Liver (tissue), 7 donors: ENCODE measurements at regions not wholly inside any gene's neighbourhood (a gene's known extent, or its start where the extent isn't known, plus 50 kb on each side); places are given as distances from the start of the nearest gene placed in this dataset.

ENCODE experiments used
- DNase-seq: peaks from one replicate; pipeline ENCODE4 v3.0.0-alpha.2; 2017; ENCODE audit warnings: low spot score
- H3K27ac ChIP-seq, 2 donors: one replicate each; pipeline ENCODE4 v1.7.0; 2013; ENCODE audit warnings: inconsistent platforms in 2 of 2, low read length in 2 of 2, control low read depth in 1 of 2, low read depth in 1 of 2, mild to moderate bottlenecking in 1 of 2
- H3K27me3 ChIP-seq, 4 donors: one replicate each; pipeline versions ENCODE4 v1.6.1 to v1.7.0; 2013; ENCODE audit warnings: low read length in 3 of 4, inconsistent platforms in 1 of 4, mild to moderate bottlenecking in 1 of 4, moderate library complexity in 1 of 4; ENCODE audit not compliant: control insufficient read depth in 4 of 4, insufficient read depth in 4 of 4
- H3K36me3 ChIP-seq, 4 donors: one replicate each; pipeline versions ENCODE4 v1.6.1 to v1.7.0; 2013; ENCODE audit warnings: low read length in 3 of 4, mild to moderate bottlenecking in 3 of 4, low read depth in 1 of 4, moderate library complexity in 1 of 4; ENCODE audit not compliant: control insufficient read depth in 4 of 4, insufficient read depth in 3 of 4
- H3K4me1 ChIP-seq, 4 donors: one replicate each; pipeline versions ENCODE4 v1.6.1 to v1.7.0; 2013; ENCODE audit warnings: low read length in 3 of 4, mild to moderate bottlenecking in 3 of 4, moderate library complexity in 1 of 4; ENCODE audit not compliant: control insufficient read depth in 4 of 4, insufficient read depth in 4 of 4
- H3K4me3 ChIP-seq, 3 donors: one replicate each; pipeline versions ENCODE4 v1.6.1 to v1.7.0; 2013; ENCODE audit warnings: low read length in 3 of 3, control low read depth in 1 of 3, low read depth in 1 of 3, mild to moderate bottlenecking in 1 of 3
- H3K9ac ChIP-seq, 2 donors: one replicate each; pipeline ENCODE4 v1.7.0; 2013; ENCODE audit warnings: low read length in 2 of 2, mild to moderate bottlenecking in 2 of 2, moderate library complexity in 2 of 2, control low read depth in 1 of 2, low read depth in 1 of 2
- H3K9me3 ChIP-seq, 4 donors: one replicate each; pipeline versions ENCODE4 v1.6.1 to v1.7.0; 2013; ENCODE audit warnings: low read length in 3 of 4; ENCODE audit not compliant: control insufficient read depth in 4 of 4
- EGR1 ChIP-seq, 2 donors: IDR thresholded peaks; 2 replicates each; pipeline ENCODE4 v1.6.1; 2016 to 2018; ENCODE audit warnings: antibody characterized with exemption in 2 of 2, low read depth in 2 of 2
- FOXA1 ChIP-seq: IDR thresholded peaks from 2 replicates; pipeline ENCODE4 v1.6.1; 2016; ENCODE audit warnings: antibody characterized with exemption
- FOXA2 ChIP-seq: IDR thresholded peaks from 2 replicates; pipeline ENCODE4 v1.6.1; 2016; ENCODE audit warnings: antibody characterized with exemption
- GABPA ChIP-seq, 2 donors: IDR thresholded peaks in 1 of 2; conservative IDR thresholded peaks in 1 of 2; 2 replicates each; pipeline ENCODE4 v1.6.1; 2016; ENCODE audit warnings: antibody characterized with exemption in 2 of 2, mild to moderate bottlenecking in 1 of 2, moderate library complexity in 1 of 2
- HNF4A ChIP-seq, 2 donors: conservative IDR thresholded peaks; 2 replicates each; pipeline ENCODE4 v1.6.1; 2016; ENCODE audit warnings: antibody characterized with exemption in 2 of 2, mild to moderate bottlenecking in 2 of 2
- HNF4G ChIP-seq: IDR thresholded peaks from 2 replicates; pipeline ENCODE4 v1.6.1; 2016; ENCODE audit warnings: antibody characterized with exemption
- JUND ChIP-seq, 2 donors: IDR thresholded peaks; 2 replicates each; pipeline ENCODE4 v1.6.1; 2016; ENCODE audit warnings: antibody characterized with exemption in 2 of 2
- NR2F2 ChIP-seq: IDR thresholded peaks from 2 replicates; pipeline ENCODE4 v1.6.1; 2016; ENCODE audit warnings: antibody characterized with exemption
- RAD21 ChIP-seq, 2 donors: IDR thresholded peaks; 2 replicates each; pipeline ENCODE4 v1.6.1; 2016; ENCODE audit warnings: antibody characterized with exemption in 2 of 2, mild to moderate bottlenecking in 2 of 2
- RXRA ChIP-seq, 2 donors: IDR thresholded peaks; 2 replicates each; pipeline ENCODE4 v1.6.1; 2017 to 2018; ENCODE audit warnings: antibody characterized with exemption in 2 of 2, mild to moderate bottlenecking in 1 of 2
- SP1 ChIP-seq: IDR thresholded peaks from 2 replicates; pipeline ENCODE4 v1.6.1; 2018; ENCODE audit warnings: antibody characterized with exemption, mild to moderate bottlenecking
- TAF1 ChIP-seq: conservative IDR thresholded peaks from 2 replicates; pipeline ENCODE4 v1.6.1; 2016; ENCODE audit warnings: antibody characterized with exemption, mild to moderate bottlenecking
- YY1 ChIP-seq: IDR thresholded peaks from 2 replicates; pipeline ENCODE4 v1.6.1; 2016; ENCODE audit warnings: antibody characterized with exemption, mild to moderate bottlenecking
- WGBS: extraction: QIAGEN DNeasy Blood & Tissue Kit; methylation state at CpG from one replicate; pipeline ENCODE4 v1.1.7; 2013; 5-methylcytosine and 5-hydroxymethylcytosine counted together
- TF ChIP-seq, protein P1 (sequence below): IDR thresholded peaks from 2 replicates; pipeline ENCODE4 v1.6.1; 2016; ENCODE audit warnings: antibody characterized with exemption, mild to moderate bottlenecking
- TF ChIP-seq, protein P2 (sequence below): IDR thresholded peaks from 2 replicates; pipeline ENCODE4 v1.6.1; 2016; ENCODE audit warnings: antibody characterized with exemption
- TF ChIP-seq, protein P3 (sequence below): IDR thresholded peaks from 2 replicates; pipeline ENCODE4 v1.6.1; 2016; ENCODE audit warnings: antibody characterized with exemption
- TF ChIP-seq, protein P4 (sequence below): IDR thresholded peaks from 2 replicates; pipeline ENCODE4 v1.6.1; 2016; ENCODE audit warnings: antibody characterized with exemption
- donor health status: healthy.
- donor health status: healthy.
- donor health status: healthy.
- donor health status: healthy.

DNA sequence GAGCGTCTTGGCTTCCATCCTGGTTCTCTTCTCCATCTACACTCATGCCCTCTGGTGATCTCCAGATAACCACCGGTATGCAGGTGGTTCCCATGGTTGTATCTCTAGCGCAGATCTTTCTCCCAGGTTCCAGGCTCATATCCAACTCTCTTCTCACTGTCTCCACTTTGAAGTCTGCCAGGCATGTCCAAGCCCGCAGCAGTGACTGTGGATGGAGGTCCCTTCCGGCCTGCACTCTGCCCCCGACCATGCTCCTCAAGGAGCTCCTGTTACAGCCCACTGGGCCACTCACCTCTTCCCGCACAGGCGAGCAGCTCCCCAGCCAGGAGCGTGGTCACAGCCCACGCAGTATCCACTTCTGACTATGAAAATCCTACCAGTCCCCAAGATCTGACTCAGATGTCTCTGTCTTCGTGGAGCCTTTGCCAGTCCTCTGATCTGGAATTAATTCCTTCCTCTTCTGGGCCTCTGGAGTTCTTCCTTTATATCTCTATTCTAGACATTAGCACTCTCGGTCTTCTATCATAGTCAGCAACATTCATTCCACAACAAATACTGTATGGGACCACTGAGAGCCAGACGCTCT is 100.2 kb downstream of the TEX26 start:
- no peaks in the 10 kb centered on the region for H3K9me3 ChIP-seq
- TF ChIP-seq EGR1 (IDR thresholded peaks at IDR 0.05; ENCODE audit: low read depth in 2 of 2) (no peak), YY1 (no peak), NR2F2 (no peak), RXRA (IDR thresholded peaks at IDR 0.05) (no peak), FOXA2 (no peak), RAD21 (IDR thresholded peaks at IDR 0.05) (no peak), TAF1 (no peak), FOXA1 (no peak), JUND (IDR thresholded peaks at IDR 0.05) (no peak), GABPA (IDR thresholded peaks at IDR 0.05 in 1 of 2, conservative IDR thresholded peaks at IDR 0.05 in 1 of 2) (no peak), HNF4G (no peak)
- TF ChIP-seq, protein P1, sequence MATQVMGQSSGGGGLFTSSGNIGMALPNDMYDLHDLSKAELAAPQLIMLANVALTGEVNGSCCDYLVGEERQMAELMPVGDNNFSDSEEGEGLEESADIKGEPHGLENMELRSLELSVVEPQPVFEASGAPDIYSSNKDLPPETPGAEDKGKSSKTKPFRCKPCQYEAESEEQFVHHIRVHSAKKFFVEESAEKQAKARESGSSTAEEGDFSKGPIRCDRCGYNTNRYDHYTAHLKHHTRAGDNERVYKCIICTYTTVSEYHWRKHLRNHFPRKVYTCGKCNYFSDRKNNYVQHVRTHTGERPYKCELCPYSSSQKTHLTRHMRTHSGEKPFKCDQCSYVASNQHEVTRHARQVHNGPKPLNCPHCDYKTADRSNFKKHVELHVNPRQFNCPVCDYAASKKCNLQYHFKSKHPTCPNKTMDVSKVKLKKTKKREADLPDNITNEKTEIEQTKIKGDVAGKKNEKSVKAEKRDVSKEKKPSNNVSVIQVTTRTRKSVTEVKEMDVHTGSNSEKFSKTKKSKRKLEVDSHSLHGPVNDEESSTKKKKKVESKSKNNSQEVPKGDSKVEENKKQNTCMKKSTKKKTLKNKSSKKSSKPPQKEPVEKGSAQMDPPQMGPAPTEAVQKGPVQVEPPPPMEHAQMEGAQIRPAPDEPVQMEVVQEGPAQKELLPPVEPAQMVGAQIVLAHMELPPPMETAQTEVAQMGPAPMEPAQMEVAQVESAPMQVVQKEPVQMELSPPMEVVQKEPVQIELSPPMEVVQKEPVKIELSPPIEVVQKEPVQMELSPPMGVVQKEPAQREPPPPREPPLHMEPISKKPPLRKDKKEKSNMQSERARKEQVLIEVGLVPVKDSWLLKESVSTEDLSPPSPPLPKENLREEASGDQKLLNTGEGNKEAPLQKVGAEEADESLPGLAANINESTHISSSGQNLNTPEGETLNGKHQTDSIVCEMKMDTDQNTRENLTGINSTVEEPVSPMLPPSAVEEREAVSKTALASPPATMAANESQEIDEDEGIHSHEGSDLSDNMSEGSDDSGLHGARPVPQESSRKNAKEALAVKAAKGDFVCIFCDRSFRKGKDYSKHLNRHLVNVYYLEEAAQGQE = no peak
- TF ChIP-seq, protein P2, sequence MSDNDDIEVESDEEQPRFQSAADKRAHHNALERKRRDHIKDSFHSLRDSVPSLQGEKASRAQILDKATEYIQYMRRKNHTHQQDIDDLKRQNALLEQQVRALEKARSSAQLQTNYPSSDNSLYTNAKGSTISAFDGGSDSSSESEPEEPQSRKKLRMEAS = no peak
- TF ChIP-seq, protein P3, sequence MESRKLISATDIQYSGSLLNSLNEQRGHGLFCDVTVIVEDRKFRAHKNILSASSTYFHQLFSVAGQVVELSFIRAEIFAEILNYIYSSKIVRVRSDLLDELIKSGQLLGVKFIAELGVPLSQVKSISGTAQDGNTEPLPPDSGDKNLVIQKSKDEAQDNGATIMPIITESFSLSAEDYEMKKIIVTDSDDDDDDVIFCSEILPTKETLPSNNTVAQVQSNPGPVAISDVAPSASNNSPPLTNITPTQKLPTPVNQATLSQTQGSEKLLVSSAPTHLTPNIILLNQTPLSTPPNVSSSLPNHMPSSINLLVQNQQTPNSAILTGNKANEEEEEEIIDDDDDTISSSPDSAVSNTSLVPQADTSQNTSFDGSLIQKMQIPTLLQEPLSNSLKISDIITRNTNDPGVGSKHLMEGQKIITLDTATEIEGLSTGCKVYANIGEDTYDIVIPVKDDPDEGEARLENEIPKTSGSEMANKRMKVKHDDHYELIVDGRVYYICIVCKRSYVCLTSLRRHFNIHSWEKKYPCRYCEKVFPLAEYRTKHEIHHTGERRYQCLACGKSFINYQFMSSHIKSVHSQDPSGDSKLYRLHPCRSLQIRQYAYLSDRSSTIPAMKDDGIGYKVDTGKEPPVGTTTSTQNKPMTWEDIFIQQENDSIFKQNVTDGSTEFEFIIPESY = no peak
- TF ChIP-seq, protein P4, sequence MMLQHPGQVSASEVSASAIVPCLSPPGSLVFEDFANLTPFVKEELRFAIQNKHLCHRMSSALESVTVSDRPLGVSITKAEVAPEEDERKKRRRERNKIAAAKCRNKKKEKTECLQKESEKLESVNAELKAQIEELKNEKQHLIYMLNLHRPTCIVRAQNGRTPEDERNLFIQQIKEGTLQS = no peak
- no peak overlapping the region for H3K27ac ChIP-seq
- no peaks in the 10 kb centered on the region for H3K4me1 ChIP-seq
- WGBS = 89% methylated on average over 13 of the region's 13 CpGs
- H3K9ac ChIP-seq = no peak overlapping the region
- DNase-seq = no peak
- H3K36me3 ChIP-seq = no peaks in the 10 kb centered on the region
- H3K27me3 ChIP-seq = peaks cover 0 to 6% (median 0%) of the 10 kb centered on the region in 4 donors
- no peak overlapping the region for H3K4me3 ChIP-seq

DNA sequence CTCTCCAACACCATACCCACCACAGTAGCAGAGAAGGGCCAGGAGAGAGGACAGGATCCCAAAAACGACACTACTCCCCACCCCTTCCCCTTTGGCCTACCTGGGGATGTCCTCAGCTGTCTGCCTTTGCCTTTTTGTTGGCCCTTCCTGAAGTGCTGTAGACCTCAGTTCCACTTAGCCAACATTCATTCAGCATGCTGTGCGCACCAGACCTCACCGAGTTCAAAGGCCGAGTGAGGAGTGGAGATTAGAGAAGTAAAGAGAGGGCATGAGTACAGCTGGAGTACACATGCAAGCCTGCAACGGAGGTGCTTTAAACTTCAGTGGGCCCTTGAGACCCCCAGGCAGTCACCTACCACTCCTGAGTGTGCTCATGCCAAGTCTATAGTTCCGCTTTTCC is 99.0 kb downstream of the TEX26 start:
- no peak for DNase-seq
- H3K27me3 ChIP-seq = peaks cover 0 to 6% (median 0%) of the 10 kb centered on the region in 4 donors
- no peak overlapping the region for H3K4me3 ChIP-seq
- WGBS = 86% methylated on average over 6 of the region's 6 CpGs
- H3K9me3 ChIP-seq = no peaks in the 10 kb centered on the region
- H3K9ac ChIP-seq = no peak overlapping the region
- no peaks in the 10 kb centered on the region for H3K4me1 ChIP-seq
- no peaks in the 10 kb centered on the region for H3K36me3 ChIP-seq
- no peak overlapping the region for H3K27ac ChIP-seq
- TF ChIP-seq FOXA1 (no peak), FOXA2 (no peak), TAF1 (no peak), RXRA (IDR thresholded peaks at IDR 0.05) (no peak), HNF4G (no peak), SP1 (no peak), JUND (IDR thresholded peaks at IDR 0.05) (no peak), GABPA (IDR thresholded peaks at IDR 0.05 in 1 of 2, conservative IDR thresholded peaks at IDR 0.05 in 1 of 2) (no peak), HNF4A (conservative IDR thresholded peaks at IDR 0.05) (no peak), NR2F2 (no peak)
- TF ChIP-seq, protein P1 = no peak
- TF ChIP-seq, protein P3 = no peak
- TF ChIP-seq, protein P4 = no peak
